GM21576 (cell line): ENCODE measurements at regions not wholly inside any gene's neighbourhood (a gene's known extent, or its start where the extent isn't known, plus 50 kb on each side); places are given as distances from the start of the nearest gene placed in this dataset.
A peak's percentile ranks its signal among the peaks of the same experiment; 100 is the strongest.

Experiments used
- ATAC-seq: cut with Tn5 transposase; IDR thresholded peaks from one replicate; pipeline ENCODE4 v1.9.1; 2021; ENCODE audit warnings: mild to moderate bottlenecking, moderate library complexity; ENCODE audit not compliant: unreplicated experiment

GRCh38 chr12:83856803-83857202 lies 1055.8 kb downstream of the SLC6A15 start:
- ATAC-seq: no peak

- ATAC-seq: no peak
Observed at GRCh38 chr12:83850531-83850930, 1062.1 kb downstream of the SLC6A15 start.

DNA sequence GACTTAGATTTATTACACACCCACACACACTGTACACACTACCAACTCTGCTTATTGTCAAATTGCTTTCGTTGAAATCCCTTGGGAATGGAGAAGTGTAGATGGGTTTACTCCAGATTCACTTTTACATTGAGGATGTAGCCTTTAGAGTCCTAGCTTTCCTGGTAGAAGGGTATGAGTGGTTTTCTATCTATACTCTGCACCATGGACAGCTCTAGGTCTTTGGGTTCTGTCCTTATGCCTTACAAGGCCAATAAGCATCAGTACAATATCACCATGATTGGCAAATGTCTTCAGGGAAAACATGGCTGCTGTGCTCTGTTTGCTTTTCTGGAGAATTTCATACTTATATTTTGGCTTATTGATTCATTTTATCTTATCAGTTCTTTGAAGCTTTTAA lies 1063.9 kb downstream of the SLC6A15 start:
- ATAC-seq: no peak

GRCh38 chr12:83843541-83843940 lies 1069.1 kb downstream of the SLC6A15 start:
- no peak for ATAC-seq

- ATAC-seq: no peak
Observed at GRCh38 chr12:83841620-83842019, 1071.0 kb downstream of the SLC6A15 start.

DNA sequence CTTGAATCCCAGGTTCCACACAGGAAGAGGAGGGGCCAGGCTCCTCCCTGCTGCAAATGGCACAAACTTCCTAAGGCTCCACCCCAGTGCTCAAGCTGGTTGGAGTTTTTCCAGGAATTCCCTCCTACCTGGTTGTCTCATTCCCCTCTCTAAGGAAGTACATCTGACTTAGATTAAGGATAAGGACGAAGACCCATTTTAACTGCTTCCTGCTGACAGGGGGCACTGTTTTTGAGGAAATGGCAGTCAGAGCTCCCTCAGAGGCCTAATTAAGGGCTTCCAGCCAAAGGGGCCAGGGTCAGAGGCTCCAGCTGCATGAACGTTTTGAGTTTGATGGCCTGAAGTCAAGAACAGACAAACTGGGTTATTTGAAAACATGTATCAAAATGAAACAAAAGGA lies 1084.7 kb downstream of the SLC6A15 start:
- ATAC-seq: no peak

DNA sequence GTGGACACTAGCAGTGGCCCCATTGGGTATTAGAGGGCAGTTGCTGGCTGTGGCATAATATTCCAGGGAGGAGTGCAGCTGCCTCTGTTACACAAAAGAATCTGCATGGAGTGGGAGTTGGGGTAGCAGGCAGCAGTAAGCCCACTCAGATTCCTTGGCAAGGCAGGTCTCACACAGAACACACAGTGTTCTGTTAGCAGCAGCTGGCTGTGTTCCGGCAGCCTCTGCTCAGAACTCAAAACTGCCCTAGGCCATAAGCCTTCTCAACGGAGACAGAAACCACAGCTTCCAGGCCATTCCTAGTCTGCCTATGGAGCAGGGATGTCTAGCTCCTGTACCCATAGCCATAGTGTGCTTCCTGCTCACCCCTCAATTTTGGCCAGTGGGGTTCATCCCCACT lies 1085.4 kb downstream of the SLC6A15 start:
- no peak for ATAC-seq

GRCh38 chr12:83826112-83826511 lies 1086.5 kb downstream of the SLC6A15 start:
- ATAC-seq: peak; percentile 73

DNA sequence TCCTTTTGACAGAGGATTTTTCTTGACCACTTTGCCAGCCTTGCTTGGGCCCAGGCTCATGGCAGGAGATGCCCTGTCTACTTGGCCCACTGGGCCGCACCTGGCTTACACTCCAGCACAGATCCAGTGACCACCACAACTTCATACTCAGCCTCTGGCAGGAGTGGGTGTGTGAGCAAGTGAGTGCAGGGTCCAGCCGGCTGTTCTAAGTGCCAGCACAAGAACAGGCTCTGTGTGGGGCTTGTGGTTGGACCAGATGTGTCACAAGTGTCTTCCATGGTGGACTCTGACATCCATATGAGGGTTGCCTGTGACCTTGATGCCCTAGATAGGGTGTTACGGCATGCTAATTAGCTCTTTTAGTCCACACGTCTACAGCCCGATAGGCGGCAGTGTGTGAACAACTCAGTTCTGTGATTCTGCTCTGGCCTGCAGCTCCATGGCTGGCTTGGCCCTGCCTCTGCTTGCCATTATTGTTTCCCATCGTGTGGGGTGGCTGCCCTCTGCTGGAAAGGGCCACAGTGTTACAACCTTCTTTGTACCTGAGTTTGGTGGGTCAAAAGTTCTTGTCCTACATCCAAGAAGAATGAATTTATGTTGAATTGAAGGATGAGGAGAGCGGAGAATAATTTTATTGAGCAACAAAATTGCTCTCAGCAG lies 1089.1 kb downstream of the SLC6A15 start:
- peak; percentile 80 for ATAC-seq

GRCh38 chr12:83821967-83822366 lies 1090.6 kb downstream of the SLC6A15 start:
- ATAC-seq: no peak

GRCh38 chr12:83818881-83819280 lies 1093.7 kb downstream of the SLC6A15 start:
- ATAC-seq: no peak

DNA sequence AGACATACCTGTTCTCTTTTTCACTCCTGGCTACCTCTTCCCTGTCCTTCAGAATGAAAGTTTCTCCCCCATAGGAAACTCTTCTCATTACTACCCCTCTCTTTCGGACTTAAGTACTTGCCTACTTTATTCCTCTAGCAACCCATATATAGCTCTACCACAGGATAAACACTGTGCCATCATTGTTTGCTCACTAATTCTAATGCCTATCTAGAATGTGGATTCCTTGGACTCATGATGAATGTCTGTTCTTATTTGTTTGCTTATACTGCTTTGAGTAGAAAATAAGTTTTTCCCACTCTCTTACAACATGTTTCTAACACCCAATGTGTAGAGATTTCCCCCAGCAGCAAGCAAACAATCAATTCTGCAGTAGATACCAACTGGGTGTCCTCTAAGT lies 1094.9 kb downstream of the SLC6A15 start:
- no peak for ATAC-seq

GRCh38 chr12:83808591-83808990 lies 1104.0 kb downstream of the SLC6A15 start:
- no peak for ATAC-seq

GRCh38 chr12:83807871-83808270 lies 1104.7 kb downstream of the SLC6A15 start:
- no peak for ATAC-seq

DNA sequence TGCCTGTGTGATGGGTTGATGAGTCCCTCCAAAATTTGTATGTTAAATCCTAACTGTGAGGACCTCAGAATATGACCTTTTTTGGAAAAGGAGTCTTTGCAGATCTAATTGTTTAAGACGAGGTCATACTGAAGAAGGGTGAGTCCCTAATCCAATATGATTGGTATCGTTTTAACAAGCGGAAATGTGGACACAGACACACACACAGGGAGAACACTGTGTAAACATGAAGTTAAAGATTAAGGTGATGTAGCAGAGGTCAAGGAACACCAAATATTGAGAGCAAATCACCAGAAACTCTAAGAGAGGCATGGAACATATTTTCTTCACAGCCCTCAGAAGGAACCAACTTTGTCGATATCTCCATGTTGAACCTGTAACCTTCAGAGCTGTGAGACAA lies 1106.7 kb downstream of the SLC6A15 start:
- no peak for ATAC-seq

DNA sequence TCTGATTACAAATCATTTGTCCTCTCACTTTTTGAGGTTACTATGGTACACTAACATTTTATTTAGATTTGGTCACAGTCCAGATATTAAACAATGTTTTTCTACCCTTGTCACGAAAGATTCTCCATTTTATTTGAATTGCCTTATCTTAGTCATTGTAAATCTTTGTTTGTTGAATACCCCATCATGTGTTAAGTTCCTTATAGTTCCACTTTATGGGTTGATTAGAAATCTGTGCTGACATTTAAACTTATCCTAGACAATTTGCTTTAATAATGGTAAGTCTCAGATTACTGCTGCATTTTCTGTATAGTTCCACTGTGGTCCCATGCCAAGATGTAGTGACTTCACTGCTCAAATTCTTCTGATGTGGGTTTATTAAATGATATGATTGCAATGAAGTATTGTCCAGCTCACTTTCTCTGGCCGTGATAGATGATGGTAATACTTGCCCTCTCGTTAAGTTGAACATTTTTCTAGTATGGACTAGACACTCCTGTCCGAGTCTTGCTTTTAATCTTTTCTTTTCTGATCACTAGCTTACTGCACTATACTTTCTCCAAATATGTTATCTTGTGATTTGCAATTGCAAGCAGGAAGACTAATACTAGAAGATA lies 1107.3 kb downstream of the SLC6A15 start:
- ATAC-seq: no peak

GRCh38 chr12:83801972-83802371 lies 1110.6 kb downstream of the SLC6A15 start:
- ATAC-seq: no peak

GRCh38 chr12:83800022-83800421 lies 1112.6 kb downstream of the SLC6A15 start:
- no peak for ATAC-seq

DNA sequence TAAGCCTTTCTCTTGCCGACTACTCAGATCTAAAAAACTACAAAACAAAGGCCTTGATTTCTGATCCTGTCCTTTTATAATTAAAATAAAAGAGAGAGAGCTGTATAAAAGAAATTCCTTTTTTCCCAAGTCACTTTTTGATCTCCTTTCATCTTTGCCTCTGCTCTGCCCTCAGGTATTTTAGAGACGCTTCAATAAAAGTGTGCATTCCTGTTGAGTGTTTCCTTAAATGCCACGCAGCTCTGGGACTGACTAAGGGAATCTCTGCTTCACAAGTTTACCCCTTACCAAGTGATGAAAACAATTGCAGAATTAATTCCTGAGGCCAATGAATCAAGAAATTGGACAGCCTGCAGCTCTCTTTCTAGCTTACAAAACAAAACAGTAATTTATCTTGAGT lies 1109.8 kb downstream of the TMTC2 start:
- ATAC-seq: no peak

DNA sequence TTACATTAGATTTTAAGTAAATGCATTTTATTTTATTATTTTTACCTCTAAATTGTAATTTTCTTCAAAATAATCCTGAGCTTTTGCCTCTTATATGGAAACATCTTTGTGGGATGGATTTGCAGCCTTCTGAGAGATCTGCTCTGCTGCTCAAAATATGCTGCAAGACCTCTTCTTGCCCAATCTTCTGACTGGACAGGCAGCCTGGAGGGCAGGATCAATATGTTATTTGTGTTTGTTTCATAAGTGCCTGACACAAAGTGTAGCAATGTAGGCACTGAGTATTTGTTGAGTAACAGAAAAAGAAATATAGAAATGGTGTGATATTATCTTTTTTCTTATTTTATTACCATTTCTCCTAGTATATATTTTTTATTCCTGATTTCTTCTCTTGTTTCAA lies 1106.9 kb downstream of the TMTC2 start:
- no peak for ATAC-seq

DNA sequence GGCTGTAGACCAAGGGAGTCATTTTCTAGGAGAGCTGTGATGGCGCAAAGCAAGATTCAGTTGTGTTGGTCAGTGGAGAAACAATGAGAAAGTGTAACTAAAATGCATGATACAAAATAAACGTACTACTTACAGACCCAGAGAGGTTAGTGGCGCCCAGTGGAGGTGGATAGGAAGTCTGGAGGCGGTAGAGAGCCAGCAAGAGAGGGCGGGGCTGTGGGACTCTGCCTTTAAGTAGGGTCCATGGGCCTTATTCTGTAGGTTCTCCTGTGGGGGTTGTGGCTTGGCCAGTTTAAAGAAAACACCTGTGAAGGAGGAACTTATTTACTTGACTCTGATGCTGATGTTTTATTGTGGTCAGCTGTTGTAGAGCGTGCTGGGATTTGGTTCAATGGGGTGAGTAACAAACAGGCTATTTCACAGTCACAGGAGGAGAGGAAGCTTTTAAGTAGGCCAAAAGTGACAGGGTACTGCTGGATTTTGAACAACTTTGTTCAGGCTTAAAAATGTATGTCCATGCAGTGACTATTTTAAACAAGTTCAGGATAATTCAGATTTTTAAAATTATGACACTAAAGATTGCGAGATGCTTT lies 1097.7 kb downstream of the TMTC2 start:
- ATAC-seq: no peak

- ATAC-seq: no peak
Observed at GRCh38 chr12:83779526-83779925, 1092.8 kb downstream of the TMTC2 start.

- ATAC-seq: no peak
Observed at GRCh38 chr12:83769151-83769550, 1082.4 kb downstream of the TMTC2 start.
